ENCODE measurements at regions not wholly inside any gene's neighbourhood (a gene's known extent, or its start where the extent isn't known, plus 50 kb on each side); places are given as distances from the start of the nearest gene placed in this dataset.

DNA sequence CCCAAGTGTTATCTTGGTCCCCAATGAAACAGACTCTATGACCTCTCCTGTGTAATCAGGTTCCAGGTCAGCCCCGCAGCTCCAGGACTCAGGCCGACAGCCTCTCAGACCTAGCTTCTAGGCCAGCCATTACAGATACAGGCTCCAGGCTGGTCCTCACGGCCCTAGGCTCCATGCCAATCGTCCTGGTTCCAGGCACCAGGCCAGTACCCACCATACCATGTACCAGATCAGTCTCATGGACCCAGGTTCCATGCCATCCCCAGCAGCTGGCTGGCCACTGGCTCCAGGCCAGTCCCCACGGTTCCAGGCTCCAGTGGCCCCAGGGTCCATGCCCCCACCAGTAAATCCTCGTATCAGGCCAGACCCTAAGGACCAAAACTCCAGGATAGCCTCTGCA, 1326.6 kb upstream of the C9orf72 start:
- SMC1A ChIA-PET (ENCODE audit: uncharacterized antibody, unreplicated experiment), result no interaction called here
- H3K36me3 ChIP-seq (ENCODE audit: control insufficient read depth in 2 of 2, insufficient read depth in 2 of 2, low read length in 1 of 2), result no peaks in the 10 kb centered on the region
- no peak overlapping the region for H3K4me2 ChIP-seq (ENCODE audit: control insufficient read depth, insufficient read depth)
- ATAC-seq (no peak), DNase-seq (ENCODE audit: low read depth, low spot score) (no peak), FAIRE-seq (no peak)
- no peaks in the 10 kb centered on the region for H3K79me2 ChIP-seq (ENCODE audit: control insufficient read depth, insufficient read depth, low read length)
- H3K4me3 ChIP-seq, result no peak overlapping the region
- RAD21 ChIA-PET (ENCODE audit: unreplicated experiment), result no interaction called here
- WGBS (ENCODE audit: insufficient coverage, insufficient replicate concordance, low lambda C conversion rate, missing lambda C conversion rate), result 24% methylated on average over 6 of the region's 6 CpGs
- H3K9ac ChIP-seq (ENCODE audit: control insufficient read depth, insufficient read depth, low read length), result no peak overlapping the region
- POLR2A ChIA-PET, result no interaction called here
- BruUV-seq (replicated peaks), result no TSS peak
- no peaks in the 10 kb centered on the region for H3K27me3 ChIP-seq (replicated peaks in 1 of 2; ENCODE audit: control insufficient read depth in 2 of 2, insufficient read depth in 2 of 2, low read length in 1 of 2)
- CTCF ChIA-PET, result no interaction called here
- no peaks in the 10 kb centered on the region for H3K9me3 ChIP-seq (replicated peaks; ENCODE audit: control insufficient read depth, insufficient read depth, low read length)
- H2AFZ ChIP-seq (ENCODE audit: control insufficient read depth, low read depth, low read length), result no peak overlapping the region
- in situ Hi-C loops (cut with MboI) (no loop called here), intact Hi-C loops (cut with micrococcal nuclease; ENCODE audit: unreplicated experiment) (loop anchor here (5.0 kb wide), 1 partner anchor 53 kb away; no protein-coding TSS in a partner anchor)
- no peaks in the 10 kb centered on the region for H3K4me1 ChIP-seq (ENCODE audit: control insufficient read depth, insufficient read depth, low read length)
- TF ChIP-seq ZNF622 (IDR thresholded peaks at IDR 0.05), result no peak
- TF ChIP-seq TBL1XR1 (IDR thresholded peaks at IDR 0.05; ENCODE audit: low read depth, low read length), result no peak
- no peak for TF ChIP-seq CHD2 (IDR thresholded peaks at IDR 0.05; ENCODE audit: borderline replicate concordance, low read depth, low read length)
- TF ChIP-seq HDGF (IDR thresholded peaks at IDR 0.05), result no peak
- no peak for TF ChIP-seq NFXL1 (IDR thresholded peaks at IDR 0.05; ENCODE audit: borderline replicate concordance)
- TF ChIP-seq PML (IDR thresholded peaks at IDR 0.05; ENCODE audit: low read length), result no peak
- no peak for TF ChIP-seq POLR2AphosphoS5 (IDR thresholded peaks at IDR 0.05; ENCODE audit: low read length)
- TF ChIP-seq, protein P1, sequence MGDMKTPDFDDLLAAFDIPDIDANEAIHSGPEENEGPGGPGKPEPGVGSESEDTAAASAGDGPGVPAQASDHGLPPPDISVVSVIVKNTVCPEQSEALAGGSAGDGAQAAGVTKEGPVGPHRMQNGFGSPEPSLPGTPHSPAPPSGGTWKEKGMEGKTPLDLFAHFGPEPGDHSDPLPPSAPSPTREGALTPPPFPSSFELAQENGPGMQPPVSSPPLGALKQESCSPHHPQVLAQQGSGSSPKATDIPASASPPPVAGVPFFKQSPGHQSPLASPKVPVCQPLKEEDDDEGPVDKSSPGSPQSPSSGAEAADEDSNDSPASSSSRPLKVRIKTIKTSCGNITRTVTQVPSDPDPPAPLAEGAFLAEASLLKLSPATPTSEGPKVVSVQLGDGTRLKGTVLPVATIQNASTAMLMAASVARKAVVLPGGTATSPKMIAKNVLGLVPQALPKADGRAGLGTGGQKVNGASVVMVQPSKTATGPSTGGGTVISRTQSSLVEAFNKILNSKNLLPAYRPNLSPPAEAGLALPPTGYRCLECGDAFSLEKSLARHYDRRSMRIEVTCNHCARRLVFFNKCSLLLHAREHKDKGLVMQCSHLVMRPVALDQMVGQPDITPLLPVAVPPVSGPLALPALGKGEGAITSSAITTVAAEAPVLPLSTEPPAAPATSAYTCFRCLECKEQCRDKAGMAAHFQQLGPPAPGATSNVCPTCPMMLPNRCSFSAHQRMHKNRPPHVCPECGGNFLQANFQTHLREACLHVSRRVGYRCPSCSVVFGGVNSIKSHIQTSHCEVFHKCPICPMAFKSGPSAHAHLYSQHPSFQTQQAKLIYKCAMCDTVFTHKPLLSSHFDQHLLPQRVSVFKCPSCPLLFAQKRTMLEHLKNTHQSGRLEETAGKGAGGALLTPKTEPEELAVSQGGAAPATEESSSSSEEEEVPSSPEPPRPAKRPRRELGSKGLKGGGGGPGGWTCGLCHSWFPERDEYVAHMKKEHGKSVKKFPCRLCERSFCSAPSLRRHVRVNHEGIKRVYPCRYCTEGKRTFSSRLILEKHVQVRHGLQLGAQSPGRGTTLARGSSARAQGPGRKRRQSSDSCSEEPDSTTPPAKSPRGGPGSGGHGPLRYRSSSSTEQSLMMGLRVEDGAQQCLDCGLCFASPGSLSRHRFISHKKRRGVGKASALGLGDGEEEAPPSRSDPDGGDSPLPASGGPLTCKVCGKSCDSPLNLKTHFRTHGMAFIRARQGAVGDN (IDR thresholded peaks at IDR 0.05), result no peak
- no peaks in the 10 kb centered on the region for H4K20me1 ChIP-seq (ENCODE audit: control insufficient read depth, insufficient read depth)
- no peak overlapping the region for H3K27ac ChIP-seq (ENCODE audit: control insufficient read depth, insufficient read depth)
